Activated T-cell treated with anti-CD3 and anti-CD28 coated beads, Interleukin-2, amount 50 U/mL, for 4 hours (primary cell): ENCODE measurements at regions not wholly inside any gene's neighbourhood (a gene's known extent, or its start where the extent isn't known, plus 50 kb on each side); places are given as distances from the start of the nearest gene placed in this dataset.
"Not testable (repeated sequence)": the region's sequence is repeated elsewhere in the genome, so short reads cannot be mapped to it uniquely, and the experiment has no call there.

Experiments
- ATAC-seq, 2 donors: fragments of 200-7000 bp; cut with Tn5 transposase; one replicate each; pipeline ENCODE4 v1.10.0; 2021
- DNase-seq: peaks from one replicate; pipeline ENCODE4 v3.0.0-alpha.2; 2020
- H3K27me3 Mint-ChIP-seq: one replicate; pipeline ENCODE4 v1.8.0; 2021; ENCODE audit warnings: low read depth, mixed read lengths
- H3K36me3 Mint-ChIP-seq: one replicate; pipeline ENCODE4 v1.8.0; 2022; ENCODE audit warnings: mixed read lengths; ENCODE audit not compliant: insufficient read depth
- H3K4me1 Mint-ChIP-seq: one replicate; pipeline ENCODE4 v1.8.0; 2021; ENCODE audit warnings: low read depth, mixed read lengths
- H3K4me3 Mint-ChIP-seq: one replicate; pipeline ENCODE4 v1.8.0; 2021; ENCODE audit warnings: mild to moderate bottlenecking, moderate library complexity, mixed read lengths
- H3K9me3 Mint-ChIP-seq: one replicate; pipeline ENCODE4 v1.8.0; 2021; ENCODE audit warnings: mixed read lengths

- not testable (repeated sequence) for ATAC-seq, H3K9me3 Mint-ChIP-seq, DNase-seq, H3K4me3 Mint-ChIP-seq, H3K4me1 Mint-ChIP-seq, H3K27me3 Mint-ChIP-seq, H3K36me3 Mint-ChIP-seq
Measured at GRCh38 chr1:214095896-214096295, 108.1 kb downstream of the PROX1 start.

DNA sequence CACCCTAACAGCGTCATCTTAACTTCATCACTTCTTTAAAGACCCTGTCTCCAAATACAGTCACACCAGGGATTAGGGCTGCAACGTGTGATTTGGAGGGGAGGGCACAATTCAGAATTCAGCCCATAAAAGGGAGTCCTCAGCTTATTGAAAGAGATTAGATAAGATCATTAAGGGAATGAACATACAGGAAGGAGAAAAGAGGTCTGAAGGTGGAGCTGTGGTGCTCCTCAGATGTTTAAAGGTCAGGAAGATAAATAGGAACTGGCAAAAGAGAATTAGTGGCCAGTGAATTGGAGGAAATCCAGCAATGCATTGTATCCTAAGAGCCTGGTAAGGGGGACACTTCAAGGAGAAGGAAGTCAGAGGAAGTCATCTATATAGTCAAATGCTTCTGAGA lies 113.5 kb downstream of the PROX1 start:
- no peaks in the 10 kb centered on the region for H3K4me1 Mint-ChIP-seq
- no peaks in the 10 kb centered on the region for H3K27me3 Mint-ChIP-seq
- no peaks in the 10 kb centered on the region for H3K36me3 Mint-ChIP-seq
- no peak for DNase-seq
- ATAC-seq, result no peak
- H3K9me3 Mint-ChIP-seq, result no peaks in the 10 kb centered on the region
- no peak overlapping the region for H3K4me3 Mint-ChIP-seq

DNA sequence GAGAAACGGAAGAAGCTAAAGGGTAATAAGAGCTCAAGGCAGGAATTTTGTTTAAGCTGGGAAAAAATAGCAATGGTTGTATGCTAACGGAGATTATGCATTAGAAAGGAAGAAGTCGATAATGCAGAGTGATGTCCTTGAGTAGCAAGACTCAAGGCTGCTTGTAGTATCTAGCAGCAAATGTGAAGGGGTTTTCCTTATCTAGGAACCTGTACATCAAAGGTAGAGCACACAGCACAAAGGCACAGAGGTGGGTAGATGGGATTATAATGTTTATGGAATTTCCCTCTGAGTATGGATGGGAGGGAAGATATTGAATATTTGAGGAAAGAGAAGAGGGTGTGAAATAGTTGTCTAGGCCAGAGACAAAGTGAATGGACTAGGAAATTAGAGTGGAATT lies 114.1 kb downstream of the PROX1 start:
- H3K9me3 Mint-ChIP-seq, result no peaks in the 10 kb centered on the region
- no peaks in the 10 kb centered on the region for H3K4me1 Mint-ChIP-seq
- peaks cover under 1% of the 10 kb centered on the region for H3K27me3 Mint-ChIP-seq
- no peak for ATAC-seq
- no peak for DNase-seq
- H3K4me3 Mint-ChIP-seq, result no peak overlapping the region
- no peaks in the 10 kb centered on the region for H3K36me3 Mint-ChIP-seq

GRCh38 chr1:214102907-214103306 lies 115.1 kb downstream of the PROX1 start:
- no peaks in the 10 kb centered on the region for H3K36me3 Mint-ChIP-seq

DNA sequence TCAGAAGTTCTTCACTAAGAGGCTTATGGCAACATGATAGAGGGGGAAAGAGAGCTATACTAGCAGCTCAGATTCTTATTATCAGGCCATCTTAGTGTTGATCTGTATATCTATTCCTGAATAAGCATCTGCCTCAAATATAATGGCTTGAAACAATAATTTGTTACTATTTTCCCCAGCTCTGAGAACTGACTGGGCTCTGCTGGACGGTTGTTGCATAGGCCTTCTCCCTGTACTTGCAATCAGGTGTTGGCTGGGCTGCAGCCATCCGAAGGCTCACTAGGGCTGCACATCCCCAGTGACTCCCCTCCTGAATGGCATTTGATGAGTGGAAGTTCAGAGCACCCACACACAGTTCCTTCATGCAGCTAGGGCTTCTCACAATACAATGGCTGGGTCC lies 116.0 kb downstream of the PROX1 start:
- peaks cover 3% of the 10 kb centered on the region for H3K27me3 Mint-ChIP-seq
- ATAC-seq (no peak), DNase-seq (no peak)
- no peak overlapping the region for H3K4me3 Mint-ChIP-seq
- no peaks in the 10 kb centered on the region for H3K4me1 Mint-ChIP-seq
- H3K9me3 Mint-ChIP-seq, result no peaks in the 10 kb centered on the region
- H3K36me3 Mint-ChIP-seq, result no peaks in the 10 kb centered on the region

More at GRCh38 chr1:214102907-214103306, 115.1 kb downstream of the PROX1 start:
- Mint-ChIP-seq H3K9me3 (no peaks in the 10 kb centered on the region), H3K4me3 (no peak overlapping the region), H3K27me3 (peaks cover 3% of the 10 kb centered on the region), H3K4me1 (no peaks in the 10 kb centered on the region)
- ATAC-seq (no peak), DNase-seq (no peak)

DNA sequence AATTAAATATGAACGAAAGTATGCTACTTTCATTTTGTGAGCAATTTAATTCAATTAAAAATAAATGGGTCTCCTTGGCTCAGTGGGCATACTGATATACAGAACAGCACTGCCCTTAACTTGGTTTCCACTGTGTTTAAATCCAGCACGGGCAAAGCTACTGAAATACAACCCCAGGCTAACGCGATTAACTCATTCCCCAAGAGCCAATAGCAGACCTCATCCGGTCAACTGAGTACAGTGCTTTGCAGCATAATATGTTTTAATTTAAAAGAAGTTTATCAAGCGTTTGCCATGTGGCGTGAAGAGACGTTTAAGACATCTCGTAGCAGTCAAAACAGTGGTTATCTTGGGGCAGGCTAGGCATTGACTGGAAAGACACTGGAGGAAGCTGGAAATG lies 118.6 kb downstream of the PROX1 start:
- Mint-ChIP-seq H3K9me3 (no peaks in the 10 kb centered on the region), H3K27me3 (peaks cover 3% of the 10 kb centered on the region), H3K4me1 (no peaks in the 10 kb centered on the region), H3K36me3 (no peaks in the 10 kb centered on the region), H3K4me3 (no peak overlapping the region)
- ATAC-seq (no peak), DNase-seq (no peak)

- no peaks in the 10 kb centered on the region for H3K4me1 Mint-ChIP-seq
- ATAC-seq, result no peak
Measured at GRCh38 chr1:214107322-214108096, 119.7 kb downstream of the PROX1 start.

GRCh38 chr1:214108097-214108446 lies 120.3 kb downstream of the PROX1 start:
- peaks cover 3% of the 10 kb centered on the region for H3K27me3 Mint-ChIP-seq
- H3K4me3 Mint-ChIP-seq, result no peak overlapping the region
- no peak for DNase-seq
- no peak for ATAC-seq
- H3K36me3 Mint-ChIP-seq, result no peaks in the 10 kb centered on the region
- H3K4me1 Mint-ChIP-seq, result no peaks in the 10 kb centered on the region
- no peaks in the 10 kb centered on the region for H3K9me3 Mint-ChIP-seq

More at GRCh38 chr1:214107322-214108096, 119.7 kb downstream of the PROX1 start:
- no peaks in the 10 kb centered on the region for H3K9me3 Mint-ChIP-seq
- no peaks in the 10 kb centered on the region for H3K36me3 Mint-ChIP-seq
- H3K4me3 Mint-ChIP-seq, result no peak overlapping the region
- DNase-seq, result no peak
- peaks cover 3% of the 10 kb centered on the region for H3K27me3 Mint-ChIP-seq

- Mint-ChIP-seq H3K4me1 (no peaks in the 10 kb centered on the region), H3K9me3 (peaks cover 1% of the 10 kb centered on the region), H3K4me3 (no peak overlapping the region), H3K27me3 (peaks cover 2% of the 10 kb centered on the region), H3K36me3 (no peaks in the 10 kb centered on the region)
- no peak for DNase-seq
- no peak for ATAC-seq
Measured at GRCh38 chr1:214111796-214112195, 124.0 kb downstream of the PROX1 start.

- Mint-ChIP-seq H3K4me1 (no peaks in the 10 kb centered on the region), H3K4me3 (no peak overlapping the region), H3K36me3 (no peaks in the 10 kb centered on the region), H3K27me3 (no peaks in the 10 kb centered on the region), H3K9me3 (peaks cover 17% of the 10 kb centered on the region)
- ATAC-seq (no peak), DNase-seq (no peak)
Measured at GRCh38 chr1:214116258-214116657, 128.5 kb downstream of the PROX1 start.

- H3K36me3 Mint-ChIP-seq, result no peaks in the 10 kb centered on the region
- H3K4me3 Mint-ChIP-seq, result no peak overlapping the region
- H3K4me1 Mint-ChIP-seq, result no peaks in the 10 kb centered on the region
- peaks cover 17% of the 10 kb centered on the region for H3K9me3 Mint-ChIP-seq
- DNase-seq (no peak), ATAC-seq (no peak)
- peaks cover 2% of the 10 kb centered on the region for H3K27me3 Mint-ChIP-seq
Measured at GRCh38 chr1:214117780-214118179, 130.0 kb downstream of the PROX1 start.

- ATAC-seq (no peak), DNase-seq (no peak)
- Mint-ChIP-seq H3K4me1 (peaks cover 4% of the 10 kb centered on the region), H3K4me3 (no peak overlapping the region), H3K36me3 (no peaks in the 10 kb centered on the region), H3K27me3 (peaks cover 2% of the 10 kb centered on the region), H3K9me3 (peaks cover 17% of the 10 kb centered on the region)
Measured at GRCh38 chr1:214120191-214120590, 132.4 kb downstream of the PROX1 start.

DNA sequence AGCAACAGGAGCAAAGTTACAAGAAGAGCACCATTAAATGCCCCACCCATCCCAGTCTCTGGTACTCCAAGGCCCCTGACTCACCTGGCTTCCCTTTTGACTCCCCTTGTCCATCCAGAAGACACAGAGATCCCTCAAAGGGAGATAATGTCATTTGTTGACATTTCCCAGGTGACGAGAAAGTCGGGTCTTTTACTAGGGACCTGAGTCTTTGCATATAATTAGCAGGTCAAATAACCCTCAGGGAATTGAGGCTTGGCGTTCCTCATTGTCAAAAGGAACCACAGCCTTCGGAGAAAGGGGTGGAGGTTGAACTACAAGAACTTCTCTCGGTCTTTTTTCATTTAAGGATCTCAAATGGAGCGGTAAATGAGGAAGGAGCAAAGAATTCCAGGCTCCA lies 133.2 kb downstream of the PROX1 start:
- Mint-ChIP-seq H3K4me1 (peaks cover 4% of the 10 kb centered on the region), H3K4me3 (no peak overlapping the region), H3K36me3 (no peaks in the 10 kb centered on the region), H3K9me3 (peaks cover 17% of the 10 kb centered on the region), H3K27me3 (peaks cover 2% of the 10 kb centered on the region)
- ATAC-seq (no peak), DNase-seq (no peak)

DNA sequence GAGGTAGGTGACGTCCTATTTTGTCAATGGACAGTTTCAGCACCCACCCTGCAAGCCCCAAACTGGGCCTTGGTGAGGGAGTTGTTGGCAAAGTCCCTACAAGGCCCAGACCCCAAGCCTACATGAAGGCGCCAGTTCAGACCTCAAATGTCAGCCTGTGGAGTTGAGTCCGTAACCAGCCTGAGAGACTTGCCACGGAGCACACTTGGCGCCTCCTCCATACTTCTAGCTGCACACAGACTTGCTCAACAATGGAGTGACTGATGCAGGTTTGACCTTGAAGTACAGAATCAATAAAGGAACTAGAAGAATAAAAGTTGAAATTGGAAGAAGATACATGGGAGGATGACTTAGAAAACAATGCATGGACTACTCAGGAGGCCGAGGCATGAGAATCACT lies 134.3 kb downstream of the PROX1 start:
- peaks cover 2% of the 10 kb centered on the region for H3K27me3 Mint-ChIP-seq
- no peak for ATAC-seq

DNA sequence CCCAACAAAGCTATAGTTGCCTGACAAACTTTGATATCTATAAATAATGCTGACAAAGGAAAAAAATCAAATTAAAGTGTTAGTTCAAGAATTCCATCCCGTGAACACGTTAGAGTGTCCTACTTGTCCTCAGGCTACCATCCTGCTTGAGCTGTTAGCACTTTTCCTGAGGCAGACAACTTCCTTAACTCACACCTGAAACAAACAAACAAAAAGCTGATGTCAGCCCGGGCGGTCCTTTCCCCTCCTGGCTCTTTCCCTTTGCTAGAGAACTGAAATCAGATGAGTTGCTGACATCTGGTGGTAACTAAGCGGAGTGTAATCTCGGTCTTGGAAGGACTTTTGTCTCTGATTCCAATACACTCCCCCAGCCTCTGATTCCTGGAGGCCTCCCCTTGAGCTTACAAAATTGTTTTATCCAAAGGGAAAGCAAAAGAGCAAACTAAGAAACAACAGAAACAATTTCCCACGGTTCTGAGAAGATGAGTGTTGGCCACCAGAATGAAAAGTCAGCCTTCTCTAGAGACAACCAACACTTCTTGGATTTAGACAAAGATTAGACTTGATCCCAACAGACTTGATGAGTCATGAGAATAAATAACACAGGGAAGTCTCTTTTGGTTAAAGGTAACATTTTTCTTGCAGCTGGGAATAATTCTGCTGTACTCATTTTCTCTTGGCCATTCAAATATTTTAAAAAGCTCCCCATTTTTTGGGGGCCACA lies 135.4 kb downstream of the PROX1 start:
- Mint-ChIP-seq H3K27me3 (peaks cover 2% of the 10 kb centered on the region), H3K9me3 (peaks cover 3% of the 10 kb centered on the region), H3K4me1 (peaks cover 4% of the 10 kb centered on the region), H3K4me3 (no peak overlapping the region), H3K36me3 (no peaks in the 10 kb centered on the region)
- ATAC-seq, result no peak
- no peak for DNase-seq

More for the DNA sequence above, 134.3 kb downstream of the PROX1 start:
- no peak for DNase-seq
- H3K4me1 Mint-ChIP-seq, result peaks cover 4% of the 10 kb centered on the region
- no peaks in the 10 kb centered on the region for H3K36me3 Mint-ChIP-seq
- peaks cover 13% of the 10 kb centered on the region for H3K9me3 Mint-ChIP-seq
- no peak overlapping the region for H3K4me3 Mint-ChIP-seq
